Right forelimb (tissue), 1 donor: ENCODE measurements at regions not wholly inside any gene's neighbourhood (a gene's known extent, or its start where the extent isn't known, plus 50 kb on each side); places are given as distances from the start of the nearest gene placed in this dataset.
"Not testable (repeated sequence)": the region's sequence is repeated elsewhere in the genome, so short reads cannot be mapped to it uniquely, and the experiment has no call there.

Experiments
- DNase-seq: peaks from one replicate; pipeline ENCODE4 v3.0.0-alpha.2; 2018

GRCh38 chr14:39722547-39723273, 290.5 kb upstream of the FBXO33 start:
- no peak for DNase-seq

- DNase-seq: no peak
Observed at GRCh38 chr14:39716987-39717570, 284.8 kb upstream of the FBXO33 start.

- no peak for DNase-seq
Observed at GRCh38 chr14:39712293-39712999, 280.2 kb upstream of the FBXO33 start.

- no peak for DNase-seq
Observed at GRCh38 chr14:39704594-39704993, 272.4 kb upstream of the FBXO33 start.

GRCh38 chr14:39694341-39694740, 262.1 kb upstream of the FBXO33 start:
- no peak for DNase-seq

GRCh38 chr14:39683691-39684260, 251.5 kb upstream of the FBXO33 start:
- no peak for DNase-seq

- DNase-seq: no peak
Observed at GRCh38 chr14:39682582-39682981, 250.3 kb upstream of the FBXO33 start.

- DNase-seq: no peak
Observed at GRCh38 chr14:39681782-39682399, 249.7 kb upstream of the FBXO33 start.

GRCh38 chr14:39680777-39681176, 248.5 kb upstream of the FBXO33 start:
- DNase-seq: no peak

GRCh38 chr14:39673734-39674133, 241.5 kb upstream of the FBXO33 start:
- no peak for DNase-seq

- DNase-seq: no peak
Observed at GRCh38 chr14:39673270-39673711, 241.1 kb upstream of the FBXO33 start.

GRCh38 chr14:39668449-39668848, 236.2 kb upstream of the FBXO33 start:
- DNase-seq: no peak

- no peak for DNase-seq
Observed at GRCh38 chr14:39666386-39666785, 234.2 kb upstream of the FBXO33 start.

GRCh38 chr14:39665075-39665475, 232.8 kb upstream of the FBXO33 start:
- DNase-seq: no peak

- no peak for DNase-seq
Observed at GRCh38 chr14:39664646-39665045, 232.4 kb upstream of the FBXO33 start.

GRCh38 chr14:39641224-39641623, 209.0 kb upstream of the FBXO33 start:
- no peak for DNase-seq

GRCh38 chr14:39639009-39639408, 206.8 kb upstream of the FBXO33 start:
- not testable (repeated sequence) for DNase-seq

GRCh38 chr14:39628087-39628486, 195.9 kb upstream of the FBXO33 start:
- no peak for DNase-seq

- DNase-seq: no peak
Observed at GRCh38 chr14:39626589-39627576, 194.7 kb upstream of the FBXO33 start.

- DNase-seq: no peak
Observed at GRCh38 chr14:39621678-39622077, 189.4 kb upstream of the FBXO33 start.

- DNase-seq: no peak
Observed at GRCh38 chr14:39621223-39621622, 189.0 kb upstream of the FBXO33 start.

GRCh38 chr14:39617537-39617936, 185.3 kb upstream of the FBXO33 start:
- no peak for DNase-seq
